Superior temporal gyrus (tissue), 1 donor: ENCODE measurements at regions not wholly inside any gene's neighbourhood (a gene's known extent, or its start where the extent isn't known, plus 50 kb on each side); places are given as distances from the start of the nearest gene placed in this dataset.

Experiments used
- DNase-seq: peaks from one replicate; pipeline ENCODE4 v3.0.0-alpha.2; 2016; ENCODE audit errors: extremely low spot score

GRCh38 chr12:107552263-107552662 is 133.3 kb upstream of the PWP1 start:
- DNase-seq = no peak

DNA sequence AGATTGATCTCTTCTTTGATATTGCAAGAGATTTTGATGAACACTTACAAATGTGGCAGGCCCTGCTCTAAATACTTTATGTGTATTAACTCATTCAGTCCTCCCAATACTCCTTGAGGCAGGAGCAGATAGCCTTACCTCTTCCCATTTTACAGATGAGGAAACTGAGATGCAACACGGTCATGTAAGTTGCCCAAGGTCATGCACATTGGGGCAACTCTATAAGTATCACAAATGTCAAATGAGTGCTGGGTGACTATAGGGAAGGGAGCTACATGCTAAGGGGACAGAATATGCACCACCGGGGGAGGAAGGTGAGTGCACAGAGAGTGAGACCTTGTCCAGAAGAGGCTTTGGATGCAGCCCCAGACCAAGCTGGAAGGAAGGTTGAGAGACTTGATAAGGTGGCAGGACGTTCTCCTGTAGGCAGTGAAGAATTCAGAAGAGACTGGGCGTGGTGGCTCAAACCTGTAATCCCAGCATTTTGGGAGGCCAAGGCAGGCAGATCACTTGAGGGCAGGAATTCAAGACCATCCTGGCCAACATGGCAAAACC is 132.3 kb upstream of the PWP1 start:
- DNase-seq = no peak

- no peak for DNase-seq
These were observed 130.7 kb upstream of the PWP1 start for GRCh38 chr12:107554941-107555340.

- DNase-seq = no peak
These were observed 128.6 kb upstream of the PWP1 start for GRCh38 chr12:107557026-107557425.

GRCh38 chr12:107557589-107558100 is 128.0 kb upstream of the PWP1 start:
- DNase-seq = no peak

GRCh38 chr12:107558141-107558815 is 127.3 kb upstream of the PWP1 start:
- no peak for DNase-seq

DNA sequence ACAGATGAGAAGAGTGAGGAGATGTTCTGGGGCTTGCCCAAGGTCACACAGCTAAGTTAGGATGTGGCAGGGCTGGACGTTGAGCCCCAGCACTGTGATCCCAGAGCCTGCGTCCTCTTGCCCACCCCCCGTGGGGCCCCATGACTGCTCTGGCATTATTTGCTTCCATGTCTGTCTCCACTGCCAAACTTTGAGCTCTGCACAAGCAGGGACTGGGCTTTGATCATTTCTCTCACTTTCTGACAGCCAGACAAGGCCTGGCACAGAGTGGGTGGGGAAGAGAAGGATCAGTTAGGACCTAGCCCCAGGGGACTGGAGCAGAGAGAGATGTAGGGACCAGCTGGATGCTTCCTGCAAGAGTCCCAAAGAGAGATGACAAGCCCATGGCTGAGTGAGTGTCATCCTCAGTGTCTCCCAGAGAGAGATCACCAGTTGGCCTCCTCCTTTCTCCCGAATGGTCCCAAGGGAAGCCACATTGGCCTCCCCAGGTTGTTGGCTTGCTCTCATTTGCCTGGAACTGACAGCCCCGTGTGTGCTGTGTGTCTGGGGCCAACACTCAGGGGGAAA is 126.7 kb upstream of the PWP1 start:
- DNase-seq = no peak

DNA sequence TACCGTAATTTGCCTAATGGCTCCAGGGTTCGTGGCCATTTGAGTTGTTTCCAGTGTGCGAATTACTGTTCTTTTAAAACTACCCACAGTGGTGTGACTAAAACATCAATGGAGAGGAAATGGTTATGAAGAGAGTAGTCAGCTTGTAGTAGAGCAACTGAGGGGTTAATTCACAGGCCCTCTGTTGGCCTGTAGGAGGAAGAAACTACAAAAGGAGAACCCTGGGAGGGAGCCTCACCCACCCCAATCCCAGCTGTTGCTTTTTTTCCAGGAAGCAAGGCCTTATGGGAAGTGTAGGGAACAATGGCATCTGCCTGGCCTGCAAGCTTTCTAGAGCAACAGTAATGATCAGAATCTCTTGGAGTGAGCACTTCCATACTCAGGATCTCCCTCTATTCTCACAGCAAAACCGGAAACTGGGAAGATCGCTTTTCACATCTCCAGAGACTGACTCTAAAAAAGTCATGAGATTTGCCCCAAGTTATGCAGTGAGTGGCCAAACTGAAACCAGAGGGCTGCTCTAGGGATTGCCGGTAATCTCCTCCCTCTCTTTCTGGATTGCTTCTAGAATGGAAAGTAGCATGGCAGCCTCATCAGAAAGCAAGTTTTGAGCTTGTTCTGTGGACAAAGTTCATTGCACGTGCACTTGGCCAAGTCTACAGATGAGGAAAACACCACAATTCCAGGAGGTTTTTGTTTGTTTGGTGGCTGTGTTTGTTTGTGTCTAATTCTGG is 125.3 kb upstream of the PWP1 start:
- DNase-seq = no peak

- no peak for DNase-seq
These were observed 124.7 kb upstream of the PWP1 start for GRCh38 chr12:107560899-107561285.

DNA sequence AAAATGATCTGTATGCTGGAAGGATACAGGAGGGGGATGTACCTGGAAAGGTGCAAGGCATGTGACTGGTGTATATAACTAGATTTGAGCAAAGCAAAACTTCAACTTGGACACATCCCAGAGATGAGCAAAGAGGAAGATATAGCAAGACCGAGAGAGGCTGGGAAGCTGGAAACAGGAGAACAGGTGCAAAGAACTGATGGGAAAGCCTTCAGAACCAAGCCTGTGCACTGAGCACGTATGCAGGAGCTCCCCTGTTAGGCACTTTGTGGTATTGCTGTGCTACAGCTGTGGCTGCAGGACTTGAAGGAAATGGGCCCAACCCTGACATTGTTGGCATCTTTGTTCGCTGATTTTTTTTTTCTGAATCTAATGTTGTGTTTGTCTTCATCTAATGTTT is 120.7 kb upstream of the PWP1 start:
- no peak for DNase-seq

- DNase-seq = no peak
These were observed 120.0 kb upstream of the PWP1 start for GRCh38 chr12:107565551-107565950.

DNA sequence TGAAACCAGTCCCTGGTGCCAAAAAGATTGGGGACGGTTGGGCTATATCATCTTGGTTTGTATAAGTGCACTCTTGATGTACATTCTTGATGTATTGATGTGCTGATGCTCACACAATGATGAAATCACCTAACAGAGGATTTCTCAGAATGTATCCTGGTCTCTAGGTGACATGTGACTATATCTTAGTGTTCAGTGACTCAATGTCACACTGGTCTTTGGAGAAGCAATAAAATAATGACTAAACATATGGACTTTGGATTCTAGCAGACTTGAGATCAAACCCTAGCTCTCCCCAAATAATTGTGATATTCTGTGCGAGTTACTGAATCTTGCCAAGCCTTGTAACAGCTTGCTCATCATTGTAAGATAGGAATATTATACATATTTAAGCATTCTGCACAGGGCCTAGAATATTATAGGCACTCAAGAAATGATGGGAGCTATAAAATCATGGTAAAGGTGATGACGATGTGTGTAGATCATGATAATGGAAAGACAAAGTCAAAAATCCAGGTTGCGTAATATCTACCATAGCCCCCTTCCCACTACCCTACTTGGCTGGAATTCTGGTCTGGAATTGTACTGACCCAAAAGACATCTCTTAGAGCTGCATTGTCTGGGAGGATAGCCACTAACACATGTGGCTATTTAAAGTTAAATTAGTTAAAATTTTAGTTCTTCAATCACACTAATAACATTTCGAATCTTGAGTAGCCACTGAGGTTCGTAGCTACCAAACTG is 117.6 kb upstream of the PWP1 start:
- no peak for DNase-seq

DNA sequence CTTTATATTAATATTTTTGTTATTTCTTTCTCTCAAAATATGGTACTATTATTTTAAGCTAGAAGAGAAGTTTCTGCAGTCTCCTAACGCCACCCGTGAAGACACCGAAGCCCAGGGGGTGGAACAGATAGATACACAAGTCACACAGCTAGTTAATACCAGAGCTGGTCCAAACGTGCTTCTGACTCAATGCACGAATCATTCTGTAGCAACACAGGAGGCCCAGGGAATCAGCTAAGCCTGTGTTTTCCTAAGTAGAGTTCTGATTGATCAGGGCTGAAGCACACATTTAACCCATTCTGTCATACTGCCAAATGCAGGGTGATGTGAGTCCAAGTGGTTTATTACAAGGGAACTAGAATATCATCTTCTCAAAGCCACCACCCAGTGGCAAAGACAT is 116.9 kb upstream of the PWP1 start:
- DNase-seq = no peak

DNA sequence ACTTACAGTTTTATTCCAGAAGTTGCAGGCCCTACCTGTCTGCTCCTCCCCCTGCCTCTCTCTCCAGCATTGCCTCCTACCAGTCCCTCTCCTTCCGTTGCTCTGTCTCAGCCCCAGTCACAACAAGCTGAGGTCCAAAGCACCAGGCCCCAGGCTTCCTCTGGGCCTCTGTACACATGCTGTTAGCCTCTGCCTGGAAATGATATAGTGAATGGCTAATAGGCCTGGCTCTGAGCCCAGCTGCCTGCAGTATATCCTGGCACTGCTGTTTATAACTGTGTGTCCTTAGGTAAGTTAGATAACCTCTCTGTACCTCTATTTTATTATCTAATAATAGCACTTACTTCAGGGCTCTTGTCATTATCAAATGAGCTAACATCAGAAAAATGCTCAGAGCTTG is 114.9 kb upstream of the PWP1 start:
- no peak for DNase-seq

DNA sequence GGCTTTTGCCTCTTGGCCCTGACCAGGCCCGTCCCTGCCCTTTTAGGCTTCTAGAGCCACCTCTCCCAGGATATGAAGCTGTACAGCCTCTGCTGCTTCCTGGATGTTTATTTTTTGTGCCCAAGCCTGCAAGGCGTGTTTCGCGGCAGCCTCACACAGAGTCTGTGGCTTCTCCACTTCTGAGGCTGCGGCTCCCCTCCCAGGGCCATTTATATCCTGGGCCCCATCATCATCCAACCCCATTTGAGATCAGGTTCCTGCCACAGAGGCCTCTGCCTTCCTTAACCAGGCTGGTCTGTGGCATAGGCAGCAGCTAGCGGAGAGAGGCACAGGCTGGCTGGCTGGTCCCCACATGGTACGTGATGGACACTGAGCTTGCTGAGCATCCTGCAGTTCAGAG is 114.1 kb upstream of the PWP1 start:
- no peak for DNase-seq

DNA sequence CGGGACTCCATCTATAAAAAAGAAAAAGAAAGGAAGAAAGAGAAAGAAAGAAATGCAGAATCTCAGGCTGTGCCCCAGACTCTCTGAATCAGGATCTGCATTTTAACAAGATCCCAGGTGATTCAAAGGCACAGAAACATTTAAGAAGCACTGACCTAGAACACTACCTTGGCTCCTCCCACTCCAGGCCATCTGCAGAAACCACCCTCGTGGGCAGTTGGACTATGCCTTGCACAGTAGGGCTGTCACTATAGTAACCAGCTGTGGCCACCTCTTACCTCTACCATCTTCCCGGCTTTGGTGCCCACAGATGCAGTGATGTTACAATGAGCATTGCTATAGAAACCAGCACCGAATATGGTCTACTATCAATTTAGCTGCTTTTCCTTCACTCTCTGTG is 110.9 kb upstream of the PWP1 start:
- DNase-seq = no peak

DNA sequence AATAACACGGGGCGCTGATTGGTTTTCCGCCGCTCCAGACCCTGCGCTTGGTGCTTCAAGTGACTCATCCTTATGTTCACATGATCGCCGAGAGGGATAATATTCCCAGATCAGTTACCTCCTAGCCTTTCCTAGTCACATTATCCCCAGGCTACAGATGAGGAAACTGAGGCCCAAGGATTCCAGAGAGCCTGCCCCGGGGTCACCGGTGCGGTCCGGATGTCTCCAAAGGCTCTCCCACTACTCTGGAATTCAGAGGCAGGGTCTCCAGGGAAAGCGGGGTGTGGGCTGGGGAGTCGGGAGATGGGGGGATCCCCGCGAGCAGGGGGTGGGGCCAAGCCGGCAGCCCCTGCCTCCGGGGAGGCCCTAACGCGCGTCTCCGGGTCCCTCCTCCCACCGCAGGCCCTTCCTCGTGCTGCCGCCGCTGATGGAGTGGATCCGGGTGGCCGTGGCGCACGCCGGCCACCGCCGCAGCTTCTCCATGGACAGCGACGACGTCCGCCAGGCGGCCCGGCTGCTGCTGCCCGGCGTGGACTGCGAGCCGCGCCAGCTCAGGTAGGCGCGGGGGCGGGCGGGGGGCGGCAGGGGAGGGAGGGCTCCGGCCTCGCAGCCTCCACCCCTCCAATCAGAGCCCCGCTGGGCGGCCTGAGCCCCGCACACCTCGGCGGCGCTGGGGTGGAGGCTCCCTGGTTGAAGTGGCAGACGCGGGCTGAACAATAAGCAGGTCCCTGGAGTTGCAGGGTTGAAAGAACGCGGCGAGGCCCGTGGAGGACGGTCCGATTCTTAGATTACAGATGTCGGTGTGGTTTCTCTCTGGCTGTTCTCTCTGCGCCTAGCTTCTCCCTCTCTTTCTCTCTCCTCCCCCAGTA is 104.6 kb upstream of the PWP1 start:
- DNase-seq = no peak

DNA sequence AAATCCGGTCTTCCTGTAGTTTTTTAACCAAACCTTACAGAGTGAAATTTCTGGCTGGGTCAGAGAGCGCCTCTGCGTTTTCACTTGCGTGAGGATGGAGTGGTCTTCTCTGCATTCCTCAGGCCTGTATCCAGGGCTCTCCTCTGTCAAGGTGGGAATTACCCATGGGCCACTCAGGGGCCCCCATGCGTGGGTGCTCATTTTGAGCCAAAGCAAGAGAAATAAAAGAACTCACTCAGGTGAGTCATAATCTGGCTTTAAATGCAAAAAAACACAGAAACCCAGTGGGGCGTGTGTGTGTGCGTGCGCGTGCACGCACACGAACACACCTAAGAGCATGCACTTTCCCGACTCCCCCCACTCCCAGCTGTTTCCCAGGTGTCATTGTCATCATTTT is 104.0 kb upstream of the PWP1 start:
- DNase-seq = no peak

DNA sequence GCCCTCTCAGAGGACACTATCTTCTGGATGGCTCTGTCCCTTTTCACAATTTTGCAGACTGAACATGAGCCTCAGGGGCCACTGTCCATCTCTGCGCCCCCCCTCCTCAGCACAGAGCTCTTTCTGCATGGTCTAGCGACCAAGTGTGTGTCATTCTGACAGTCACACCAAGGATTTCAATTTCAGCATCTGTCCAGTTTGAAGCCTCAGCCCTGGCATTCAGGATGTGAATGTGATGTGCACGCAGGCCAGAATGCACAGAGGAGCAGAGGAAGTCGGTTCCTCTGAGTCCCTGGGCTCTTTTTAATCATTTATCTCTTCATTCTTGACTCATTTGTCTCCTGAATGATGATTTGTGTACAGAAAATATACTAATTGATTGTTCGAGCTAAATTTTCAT is 102.0 kb upstream of the PWP1 start:
- no peak for DNase-seq

DNA sequence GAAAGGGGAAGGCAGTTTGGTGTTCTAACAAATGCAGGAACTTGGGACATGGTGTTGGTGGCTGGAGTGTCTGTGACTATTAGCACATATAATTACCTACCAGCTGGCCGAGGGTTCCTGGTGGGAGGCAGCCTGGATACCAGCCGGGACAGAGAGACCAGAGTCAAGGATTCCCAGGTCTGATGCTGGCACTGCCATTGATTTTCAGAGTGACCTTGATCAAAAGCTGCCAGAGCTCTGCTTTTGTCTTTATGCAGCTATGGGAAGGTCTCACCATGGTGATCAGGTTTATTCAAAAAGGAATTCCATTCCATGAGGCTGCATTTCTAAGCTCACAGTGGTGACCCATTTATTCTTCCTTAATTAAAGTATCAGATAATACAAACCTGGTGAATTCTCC is 101.0 kb upstream of the PWP1 start:
- no peak for DNase-seq
